HCT116 (cell line): ENCODE measurements at regions not wholly inside any gene's neighbourhood (a gene's known extent, or its start where the extent isn't known, plus 50 kb on each side); places are given as distances from the start of the nearest gene placed in this dataset.

Experiments
- ATF3 ChIP-seq: IDR thresholded peaks from 2 replicates; pipeline ENCODE4 v1.6.1; 2012
- CTCF ChIP-seq, 3 experiments: fragments of 200-600 bp in 1 of 3; sonication (generic) in 1 of 3; IDR thresholded peaks in 2 of 3; conservative IDR thresholded peaks in 1 of 3; 2 replicates each; pipeline ENCODE4 v1.5.1; 2012 to 2017; ENCODE audit warnings: low read depth in 2 of 3, low read length in 2 of 3, antibody characterized with exemption in 1 of 3, borderline replicate concordance in 1 of 3, control low read depth in 1 of 3, mild to moderate bottlenecking in 1 of 3, mixed read lengths in 1 of 3, mixed run types in 1 of 3, moderate library complexity in 1 of 3; ENCODE audit not compliant: insufficient read depth in 1 of 3
- ELF1 ChIP-seq: IDR thresholded peaks from 2 replicates; pipeline ENCODE4 v1.6.1; 2012; ENCODE audit warnings: low read depth, borderline replicate concordance
- EZH2 ChIP-seq: fragments of 200-600 bp; sonication (generic); IDR thresholded peaks from 2 replicates; pipeline ENCODE4 v1.6.1; 2017; ENCODE audit warnings: antibody characterized with exemption, mixed run types
- EZH2phosphoT487 ChIP-seq: fragments of 200-600 bp; IDR thresholded peaks from 2 replicates; pipeline ENCODE4 v1.6.1; 2018; ENCODE audit warnings: antibody characterized with exemption, borderline replicate concordance
- MAX ChIP-seq: IDR thresholded peaks from 2 replicates; pipeline ENCODE4 v1.6.1; 2012
- POLR2A ChIP-seq: IDR thresholded peaks from 2 replicates; pipeline ENCODE4 v1.7.0; 2011; ENCODE audit warnings: borderline replicate concordance; ENCODE audit not compliant: insufficient read depth, insufficient read length; ENCODE audit errors: extremely low read depth
- POLR2AphosphoS5 ChIP-seq: IDR thresholded peaks from 2 replicates; pipeline ENCODE4 v1.6.1; 2011; ENCODE audit warnings: mild to moderate bottlenecking, low read depth, low read length, moderate library complexity
- RAD21 ChIP-seq: IDR thresholded peaks from 2 replicates; pipeline ENCODE4 v1.6.1; 2012; ENCODE audit warnings: low read depth, mild to moderate bottlenecking
- REST ChIP-seq: IDR thresholded peaks from 2 replicates; pipeline ENCODE4 v1.6.1; 2012; ENCODE audit warnings: low read depth

GRCh38 chr21:31479222-31479621 is 135.2 kb upstream of the TIAM1 start:
- TF ChIP-seq CTCF (IDR thresholded peaks at IDR 0.05 in 2 of 3, conservative IDR thresholded peaks at IDR 0.05 in 1 of 3; ENCODE audit: borderline replicate concordance in 1 of 3, insufficient read depth in 1 of 3, low read depth in 2 of 3, low read length in 2 of 3) (no peak), RAD21 (no peak), REST (no peak), POLR2A (no peak), MAX (no peak), ATF3 (no peak), POLR2AphosphoS5 (no peak), ELF1 (no peak), EZH2phosphoT487 (no peak), EZH2 (no peak)
